HepG2 (cell line): ENCODE measurements at regions not wholly inside any gene's neighbourhood (a gene's known extent, or its start where the extent isn't known, plus 50 kb on each side); places are given as distances from the start of the nearest gene placed in this dataset.

Source experiments
- ATAC-seq: fragments of 200-7000 bp; cut with Tn5 transposase; 3 replicates; pipeline ENCODE4 v1.9.1; 2020; ENCODE audit warnings: mild to moderate bottlenecking, moderate library complexity
- BruUV-seq: library from RNA; stranded (reverse); fragments of 400-500 nt; replicated peaks from 2 replicates; lab custom pipeline; 2021; lab: Mats Ljungman, UMichigan
- CTCF ChIA-PET: fragments of 300-600 bp; formaldehyde crosslinking; extraction: SDS; loops from one replicate; lab custom pipeline; 2021; ENCODE audit warnings: low total read pairs, inconsistent platforms, low intra/inter-chr PET ratio; lab: Yijun Ruan, JAX
- POLR2A ChIA-PET: fragments of 350-600 bp; sonication (Branson Sonifier 250); formaldehyde crosslinking; loops from one replicate; lab custom pipeline; 2020; ENCODE audit warnings: antibody characterized with exemption, inconsistent platforms; lab: Yijun Ruan, JAX
- DNase-seq: peaks from one replicate; pipeline ENCODE4 v3.0.0-alpha.2; 2015; ENCODE audit warnings: low spot score
- FAIRE-seq: peaks from 3 replicates; lab custom pipeline; 2011; peaks lifted over from hg19 to GRCh38; lab: Jason Lieb, UNC
- H2AFZ ChIP-seq: one replicate; pipeline ENCODE4 v1.6.1; 2011; ENCODE audit warnings: low read length, inconsistent platforms
- H3K27ac ChIP-seq: fragments of 300-600 bp; 3 replicates; pipeline ENCODE4 v1.8.0; 2011; ENCODE audit warnings: mixed run types, mild to moderate bottlenecking, mixed read lengths, low read length, inconsistent platforms; ENCODE audit not compliant: insufficient read depth; ENCODE audit errors: extremely low read length
- H3K27me3 ChIP-seq, 2 experiments: fragments of 200-600 bp in 1 of 2; 2 replicates in 1 of 2; 3 replicates in 1 of 2; pipeline versions ENCODE4 v1.6.0 to v1.8.0; 2011; ENCODE audit warnings: low read length in 2 of 2, mild to moderate bottlenecking in 2 of 2, moderate library complexity in 2 of 2, inconsistent platforms in 1 of 2; ENCODE audit not compliant: insufficient read depth in 2 of 2, control insufficient read depth in 1 of 2
- H3K36me3 ChIP-seq, 2 experiments: fragments of 200-600 bp in 1 of 2; replicated peaks in 1 of 2; 2 replicates in 1 of 2; 3 replicates in 1 of 2; pipeline versions ENCODE4 v1.5.1 to v1.8.0; 2011; ENCODE audit warnings: low read length in 2 of 2, inconsistent platforms in 1 of 2; ENCODE audit not compliant: insufficient read depth in 2 of 2, control insufficient read depth in 1 of 2
- H3K4me1 ChIP-seq: 2 replicates; pipeline ENCODE4 v1.5.1; 2012; ENCODE audit warnings: low read length, inconsistent platforms; ENCODE audit not compliant: insufficient read depth
- H3K4me2 ChIP-seq: 2 replicates; pipeline ENCODE4 v1.6.0; 2011; ENCODE audit warnings: low read depth, low read length, inconsistent platforms
- H3K4me3 ChIP-seq, 3 experiments: fragments of 200-600 bp in 1 of 3; sonication (generic), shearing (Covaris generic) in 1 of 3; replicated peaks in 1 of 3; 2 replicates each; pipeline ENCODE4 v1.5.1; 2011 to 2016; ENCODE audit warnings: low read length in 3 of 3, inconsistent platforms in 2 of 3, low read depth in 2 of 3, mild to moderate bottlenecking in 2 of 3, control low read depth in 1 of 3, mixed read lengths in 1 of 3; ENCODE audit not compliant: insufficient read depth in 1 of 3
- H3K79me2 ChIP-seq: one replicate; pipeline ENCODE4 v1.6.1; 2011; ENCODE audit warnings: low read length, inconsistent platforms; ENCODE audit not compliant: insufficient read depth
- H3K9ac ChIP-seq: 2 replicates; pipeline ENCODE4 v1.6.0; 2011; ENCODE audit warnings: mild to moderate bottlenecking, low read depth, low read length, inconsistent platforms; ENCODE audit not compliant: insufficient read depth
- H3K9me3 ChIP-seq: 2 replicates; pipeline ENCODE4 v1.5.1; 2012; ENCODE audit warnings: mild to moderate bottlenecking, low read length
- H4K20me1 ChIP-seq: 2 replicates; pipeline ENCODE4 v1.6.0; 2011; ENCODE audit warnings: inconsistent platforms, mild to moderate bottlenecking, low read length, moderate library complexity; ENCODE audit not compliant: insufficient read depth
- EEA1 ChIP-seq: sonication (generic); formaldehyde crosslinking; IDR thresholded peaks from 2 replicates; pipeline ENCODE4 v1.5.1; 2020; ENCODE audit warnings: mild to moderate bottlenecking, missing genetic modification reagents, borderline replicate concordance
- EHMT2 ChIP-seq: fragments of 200-600 bp; sonication (generic); IDR thresholded peaks from 2 replicates; pipeline ENCODE4 v1.7.0; 2017; ENCODE audit warnings: antibody characterized with exemption, low read depth, low read length, borderline replicate concordance
- GFI1 ChIP-seq: sonication (generic); formaldehyde crosslinking; IDR thresholded peaks from 2 replicates; pipeline ENCODE4 v1.5.0; 2020; ENCODE audit warnings: missing genetic modification reagents, mild to moderate bottlenecking, borderline replicate concordance
- HNF4G ChIP-seq, 2 experiments: sonication (generic) in 1 of 2; formaldehyde crosslinking in 1 of 2; IDR thresholded peaks; 2 replicates each; pipeline versions ENCODE4 v1.4.0 to v1.6.1; 2011 to 2020; ENCODE audit warnings: borderline replicate concordance in 2 of 2, low read depth in 2 of 2, mild to moderate bottlenecking in 2 of 2, low read length in 1 of 2, missing genetic modification reagents in 1 of 2, moderate library complexity in 1 of 2
- MIXL1 ChIP-seq: IDR thresholded peaks from 2 replicates; pipeline ENCODE4 v1.6.1; 2016
- PBX3 ChIP-seq: sonication (generic); formaldehyde crosslinking; IDR thresholded peaks from 2 replicates; pipeline ENCODE4 v1.8.1; 2023; ENCODE audit warnings: missing genetic modification reagents, inconsistent platforms, borderline replicate concordance
- PLRG1 ChIP-seq: fragments of 450-650 bp; conservative IDR thresholded peaks from 2 replicates; pipeline ENCODE4 v1.6.1; 2016
- TBX3 ChIP-seq: fragments of 450-650 bp; IDR thresholded peaks from 2 replicates; pipeline ENCODE4 v1.6.1; 2017; ENCODE audit warnings: antibody characterized with exemption, mild to moderate bottlenecking, inconsistent platforms, borderline replicate concordance
- ZNF574 ChIP-seq: sonication (generic); formaldehyde crosslinking; IDR thresholded peaks from 2 replicates; pipeline ENCODE4 v1.4.0; 2020; ENCODE audit warnings: missing genetic modification reagents
- ZNF782 ChIP-seq: sonication (generic); formaldehyde crosslinking; IDR thresholded peaks from 2 replicates; pipeline ENCODE4 v1.4.0; 2020; ENCODE audit warnings: missing genetic modification reagents, mild to moderate bottlenecking, borderline replicate concordance
- WGBS: methylation state at CpG from one replicate; pipeline ENCODE4 v1.1.6; 2017; ENCODE audit warnings: low lambda C conversion rate; 5-methylcytosine and 5-hydroxymethylcytosine counted together
- in situ Hi-C: cut with HindIII; loops from 2 replicates; pipeline ENCODE4 v1.10.0; 2017; ENCODE audit warnings: low pct_unique_long_range_greater_than_20kb; ENCODE audit not compliant: extremely low pct_ligation_motif_present
- intact Hi-C: fragments of 100-400 bp; cut with micrococcal nuclease; formaldehyde crosslinking; loops from one replicate; pipeline ENCODE4 v1.10.0; 2022; ENCODE audit not compliant: unreplicated experiment
- TF ChIP-seq, protein P1 (sequence below): IDR thresholded peaks from 2 replicates; pipeline ENCODE4 v1.6.1; 2016; ENCODE audit warnings: mild to moderate bottlenecking
- TF ChIP-seq, protein P2 (sequence below): sonication (generic); formaldehyde crosslinking; conservative IDR thresholded peaks from 2 replicates; pipeline ENCODE4 v1.4.0; 2020; ENCODE audit warnings: mild to moderate bottlenecking, missing genetic modification reagents, moderate library complexity

- TF ChIP-seq EEA1 (CRISPR knock-in tag) (no peak), HNF4G (IDR thresholded peaks at IDR 0.05; ENCODE audit: borderline replicate concordance, low read depth, low read length) (no peak), HNF4G (CRISPR knock-in tag; IDR thresholded peaks at IDR 0.05; ENCODE audit: borderline replicate concordance, low read depth) (no peak), ZNF782 (CRISPR knock-in tag) (no peak)
Observed at GRCh38 chr3:110925798-110926197, 145.8 kb upstream of the NECTIN3 start (continued).

DNA sequence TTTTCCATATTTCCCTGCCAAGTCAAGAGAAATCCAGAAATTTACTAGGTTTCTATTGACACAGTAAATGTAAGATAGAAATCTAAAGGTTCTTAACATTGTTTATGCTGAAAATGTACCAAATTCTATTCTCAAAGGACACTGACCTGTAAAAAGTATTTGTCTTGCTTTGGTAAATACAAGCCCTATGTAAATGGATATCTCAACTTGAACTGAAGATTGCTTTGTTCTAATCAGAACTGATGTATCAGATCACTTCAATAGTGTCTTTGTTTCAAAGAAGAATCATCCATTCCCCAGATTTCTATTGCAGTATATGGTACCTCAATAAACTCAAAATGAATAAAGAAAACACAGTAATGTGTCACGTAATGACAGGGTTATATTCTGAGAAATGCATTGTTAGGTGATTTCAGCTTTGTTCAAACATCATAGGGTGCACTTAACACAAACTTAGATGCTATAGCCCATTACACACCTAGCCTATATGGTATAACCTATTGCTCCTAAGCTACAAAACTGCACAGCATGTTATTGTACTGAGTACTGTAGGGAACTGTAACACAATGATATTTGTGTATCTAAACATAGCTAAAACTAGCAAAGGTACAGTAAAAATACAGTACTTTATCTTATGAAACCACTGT is 143.5 kb upstream of the NECTIN3 start:
- intact Hi-C loops (no loop called here), in situ Hi-C loops (loop anchor here (10.0 kb wide), 1 partner anchor 153 kb away; no protein-coding TSS in a partner anchor)
- DNase-seq, result peak; percentile 88
- Histone ChIP-seq H3K9ac (no peak overlapping the region), H3K4me1 (peaks cover 36% of the 10 kb centered on the region), H3K9me3 (no peaks in the 10 kb centered on the region), H3K27ac (peak overlapping the region; percentile 37), H3K79me2 (no peaks in the 10 kb centered on the region), H4K20me1 (no peaks in the 10 kb centered on the region), H2AFZ (no peak overlapping the region), H3K4me2 (peak overlapping the region; percentile 26; the same call in 1 of the 2 replicates), H3K36me3 (no peaks in the 10 kb centered on the region), H3K27me3 (no peaks in the 10 kb centered on the region), H3K4me3 (no peak overlapping the region)
- ChIA-PET POLR2A (no interaction called here), CTCF (no interaction called here)
- 21% methylated on average over 1 of the region's 1 CpG for WGBS
- ATAC-seq, result peak; percentile 91
- BruUV-seq, result no TSS peak
- no peak for FAIRE-seq
- TF ChIP-seq EHMT2 (peak; percentile 81; the same call in 1 of the 2 replicates), GFI1 (CRISPR knock-in tag) (peak; percentile 41; the same call in 1 of the 2 replicates), ZNF574 (no peak), TBX3 (0 out of 2 replicates have a peak, but pooled peaks have one; percentile 13), MIXL1 (0 out of 2 replicates have a peak, but pooled peaks have one; percentile 18), PLRG1 (no peak), PBX3 (CRISPR knock-in tag) (no peak)
- TF ChIP-seq, protein P1, sequence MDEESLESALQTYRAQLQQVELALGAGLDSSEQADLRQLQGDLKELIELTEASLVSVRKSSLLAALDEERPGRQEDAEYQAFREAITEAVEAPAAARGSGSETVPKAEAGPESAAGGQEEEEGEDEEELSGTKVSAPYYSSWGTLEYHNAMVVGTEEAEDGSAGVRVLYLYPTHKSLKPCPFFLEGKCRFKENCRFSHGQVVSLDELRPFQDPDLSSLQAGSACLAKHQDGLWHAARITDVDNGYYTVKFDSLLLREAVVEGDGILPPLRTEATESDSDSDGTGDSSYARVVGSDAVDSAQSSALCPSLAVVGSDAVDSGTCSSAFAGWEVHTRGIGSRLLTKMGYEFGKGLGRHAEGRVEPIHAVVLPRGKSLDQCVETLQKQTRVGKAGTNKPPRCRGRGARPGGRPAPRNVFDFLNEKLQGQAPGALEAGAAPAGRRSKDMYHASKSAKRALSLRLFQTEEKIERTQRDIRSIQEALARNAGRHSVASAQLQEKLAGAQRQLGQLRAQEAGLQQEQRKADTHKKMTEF (CRISPR knock-in tag), result peak; percentile 47; the same call in 1 of the 2 replicates
- TF ChIP-seq, protein P2, sequence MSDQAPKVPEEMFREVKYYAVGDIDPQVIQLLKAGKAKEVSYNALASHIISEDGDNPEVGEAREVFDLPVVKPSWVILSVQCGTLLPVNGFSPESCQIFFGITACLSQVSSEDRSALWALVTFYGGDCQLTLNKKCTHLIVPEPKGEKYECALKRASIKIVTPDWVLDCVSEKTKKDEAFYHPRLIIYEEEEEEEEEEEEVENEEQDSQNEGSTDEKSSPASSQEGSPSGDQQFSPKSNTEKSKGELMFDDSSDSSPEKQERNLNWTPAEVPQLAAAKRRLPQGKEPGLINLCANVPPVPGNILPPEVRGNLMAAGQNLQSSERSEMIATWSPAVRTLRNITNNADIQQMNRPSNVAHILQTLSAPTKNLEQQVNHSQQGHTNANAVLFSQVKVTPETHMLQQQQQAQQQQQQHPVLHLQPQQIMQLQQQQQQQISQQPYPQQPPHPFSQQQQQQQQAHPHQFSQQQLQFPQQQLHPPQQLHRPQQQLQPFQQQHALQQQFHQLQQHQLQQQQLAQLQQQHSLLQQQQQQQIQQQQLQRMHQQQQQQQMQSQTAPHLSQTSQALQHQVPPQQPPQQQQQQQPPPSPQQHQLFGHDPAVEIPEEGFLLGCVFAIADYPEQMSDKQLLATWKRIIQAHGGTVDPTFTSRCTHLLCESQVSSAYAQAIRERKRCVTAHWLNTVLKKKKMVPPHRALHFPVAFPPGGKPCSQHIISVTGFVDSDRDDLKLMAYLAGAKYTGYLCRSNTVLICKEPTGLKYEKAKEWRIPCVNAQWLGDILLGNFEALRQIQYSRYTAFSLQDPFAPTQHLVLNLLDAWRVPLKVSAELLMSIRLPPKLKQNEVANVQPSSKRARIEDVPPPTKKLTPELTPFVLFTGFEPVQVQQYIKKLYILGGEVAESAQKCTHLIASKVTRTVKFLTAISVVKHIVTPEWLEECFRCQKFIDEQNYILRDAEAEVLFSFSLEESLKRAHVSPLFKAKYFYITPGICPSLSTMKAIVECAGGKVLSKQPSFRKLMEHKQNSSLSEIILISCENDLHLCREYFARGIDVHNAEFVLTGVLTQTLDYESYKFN (CRISPR knock-in tag), result peak; percentile 50
